Rectal smooth muscle tissue (tissue), 1 donor: ENCODE measurements at regions not wholly inside any gene's neighbourhood (a gene's known extent, or its start where the extent isn't known, plus 50 kb on each side); places are given as distances from the start of the nearest gene placed in this dataset.

ENCODE experiments used
- H3K27ac ChIP-seq: one replicate; pipeline ENCODE4 v1.7.0; 2013; ENCODE audit warnings: low read depth, low read length, inconsistent platforms
- H3K27me3 ChIP-seq: one replicate; pipeline ENCODE4 v1.7.0; 2013; ENCODE audit warnings: low read length; ENCODE audit not compliant: control insufficient read depth, insufficient read depth
- H3K36me3 ChIP-seq: one replicate; pipeline ENCODE4 v1.7.0; 2013; ENCODE audit warnings: low read length; ENCODE audit not compliant: control insufficient read depth, insufficient read depth
- H3K4me1 ChIP-seq: one replicate; pipeline ENCODE4 v1.7.0; 2013; ENCODE audit warnings: low read length; ENCODE audit not compliant: control insufficient read depth, insufficient read depth
- H3K4me3 ChIP-seq: one replicate; pipeline ENCODE4 v1.7.0; 2013; ENCODE audit warnings: low read length
- H3K9ac ChIP-seq: one replicate; pipeline ENCODE4 v1.7.0; 2013; ENCODE audit warnings: low read length

DNA sequence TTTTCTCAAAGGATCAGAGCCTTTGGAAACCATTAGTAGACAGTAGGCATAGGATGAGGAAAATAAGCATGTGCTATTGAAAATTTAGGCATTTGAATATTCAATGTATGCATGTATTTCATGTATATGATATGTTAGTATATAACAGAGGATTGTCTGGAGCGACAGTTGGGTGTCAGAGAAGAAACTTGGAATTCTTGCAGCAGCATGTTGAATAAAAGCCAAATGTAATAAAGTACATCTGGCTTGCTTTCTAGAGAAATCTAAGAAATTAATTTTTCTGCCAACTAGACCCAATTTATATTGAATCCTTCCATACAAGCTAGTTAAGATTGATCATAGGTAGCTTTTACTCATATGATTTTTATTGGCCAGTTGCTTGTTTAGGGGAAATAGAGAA, 578.8 kb downstream of the CDH11 start:
- Histone ChIP-seq H3K9ac (no peak overlapping the region), H3K4me1 (no peaks in the 10 kb centered on the region), H3K36me3 (no peaks in the 10 kb centered on the region), H3K27ac (no peak overlapping the region), H3K4me3 (no peak overlapping the region), H3K27me3 (no peaks in the 10 kb centered on the region)

DNA sequence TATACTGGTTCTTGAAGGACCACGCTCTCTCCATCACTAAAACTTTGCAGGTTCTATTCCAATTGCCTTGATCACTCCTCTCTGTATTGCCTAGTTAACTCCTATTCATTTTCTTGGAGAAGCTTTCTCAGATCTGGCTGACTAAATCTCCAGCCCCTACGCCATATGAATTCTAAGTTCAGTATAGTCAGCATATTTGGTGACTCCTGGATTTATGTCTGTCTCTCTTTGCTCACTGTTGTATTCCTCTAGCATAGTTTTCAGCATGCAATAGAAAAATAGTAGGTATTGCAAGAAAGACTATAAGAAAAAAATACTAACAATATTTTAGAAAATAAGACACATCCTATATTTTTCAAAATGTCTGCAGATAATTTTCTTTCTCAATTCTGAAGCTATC, 579.7 kb downstream of the CDH11 start:
- no peak overlapping the region for H3K27ac ChIP-seq

GRCh38 chr16:64541621-64542020, 580.2 kb downstream of the CDH11 start:
- Histone ChIP-seq H3K27ac (no peak overlapping the region), H3K36me3 (no peaks in the 10 kb centered on the region), H3K4me1 (no peaks in the 10 kb centered on the region), H3K9ac (no peak overlapping the region), H3K4me3 (no peak overlapping the region), H3K27me3 (no peaks in the 10 kb centered on the region)

More for the DNA sequence above, 579.7 kb downstream of the CDH11 start:
- Histone ChIP-seq H3K9ac (no peak overlapping the region), H3K4me1 (no peaks in the 10 kb centered on the region), H3K27me3 (no peaks in the 10 kb centered on the region), H3K4me3 (no peak overlapping the region), H3K36me3 (no peaks in the 10 kb centered on the region)

DNA sequence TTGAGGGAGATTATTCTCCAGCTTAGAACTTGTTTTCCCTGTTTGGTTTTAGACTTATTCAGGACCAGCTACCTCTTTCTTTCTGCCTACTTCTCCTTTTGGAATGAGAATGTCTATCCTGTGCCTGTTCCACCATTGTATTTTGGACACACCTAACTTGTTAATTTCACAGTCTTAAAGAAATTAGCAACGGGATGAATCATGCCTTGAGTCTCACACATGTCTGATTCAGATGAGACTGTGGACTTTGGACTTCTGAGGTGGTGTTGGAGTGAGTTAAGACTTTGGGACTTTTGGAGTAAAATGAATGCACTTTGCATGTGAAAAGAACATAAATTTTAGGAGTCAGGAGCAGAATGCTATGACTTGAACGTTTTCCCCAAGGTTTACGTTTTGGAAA, 581.4 kb downstream of the CDH11 start:
- Histone ChIP-seq H3K36me3 (no peaks in the 10 kb centered on the region), H3K27me3 (no peaks in the 10 kb centered on the region), H3K9ac (no peak overlapping the region), H3K27ac (no peak overlapping the region), H3K4me1 (no peaks in the 10 kb centered on the region), H3K4me3 (no peak overlapping the region)

GRCh38 chr16:64539811-64540371, 582.0 kb downstream of the CDH11 start:
- Histone ChIP-seq H3K4me1 (no peaks in the 10 kb centered on the region), H3K27ac (no peak overlapping the region), H3K4me3 (no peak overlapping the region), H3K36me3 (no peaks in the 10 kb centered on the region), H3K27me3 (no peaks in the 10 kb centered on the region), H3K9ac (no peak overlapping the region)

- H3K4me1 ChIP-seq: no peaks in the 10 kb centered on the region
- H3K4me3 ChIP-seq: no peak overlapping the region
- H3K27me3 ChIP-seq: no peaks in the 10 kb centered on the region
- H3K9ac ChIP-seq: no peak overlapping the region
- no peaks in the 10 kb centered on the region for H3K36me3 ChIP-seq
- H3K27ac ChIP-seq: no peak overlapping the region
Measured at GRCh38 chr16:64534180-64534780, 587.6 kb downstream of the CDH11 start.

DNA sequence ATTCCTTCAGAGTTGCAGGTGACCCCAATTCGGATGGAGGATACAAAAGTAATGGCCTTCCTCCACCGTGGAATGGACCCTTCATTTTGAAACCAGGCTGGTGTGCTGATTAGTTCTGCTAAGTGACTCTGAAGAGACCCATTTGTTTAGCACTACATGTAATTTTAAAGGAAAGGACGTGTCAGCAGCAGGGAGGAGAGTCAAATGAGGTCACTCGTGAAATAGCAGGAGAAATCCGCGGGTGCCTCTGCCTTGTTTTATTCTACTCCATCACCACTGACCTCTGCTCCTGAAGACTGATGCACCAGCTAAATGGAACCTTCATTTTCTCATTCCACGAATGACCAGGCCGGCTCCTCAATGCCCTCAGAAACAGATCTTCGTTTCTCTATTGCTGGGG, 589.2 kb downstream of the CDH11 start:
- Histone ChIP-seq H3K9ac (no peak overlapping the region), H3K27me3 (no peaks in the 10 kb centered on the region), H3K36me3 (no peaks in the 10 kb centered on the region), H3K27ac (no peak overlapping the region), H3K4me1 (no peaks in the 10 kb centered on the region), H3K4me3 (no peak overlapping the region)

DNA sequence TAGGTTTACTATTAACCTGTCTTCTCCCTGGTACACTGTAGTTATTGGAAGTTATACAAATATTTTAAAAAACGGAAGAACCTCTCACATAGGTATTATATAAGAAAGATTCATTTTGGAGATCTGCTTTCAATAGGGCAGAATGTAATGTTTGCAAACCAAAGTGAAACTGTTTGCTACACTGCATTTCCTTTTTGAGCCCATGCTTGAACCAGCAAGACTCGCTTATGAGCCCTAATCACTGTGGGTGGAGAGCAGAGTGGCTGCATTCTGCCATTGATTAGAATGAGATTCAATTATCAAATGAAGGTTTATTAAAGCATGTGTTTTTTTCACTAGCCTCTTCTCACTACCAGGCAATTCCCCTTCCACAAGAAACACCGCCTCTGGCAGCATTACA, 589.7 kb downstream of the CDH11 start:
- Histone ChIP-seq H3K4me1 (no peaks in the 10 kb centered on the region), H3K9ac (no peak overlapping the region), H3K27me3 (no peaks in the 10 kb centered on the region), H3K4me3 (no peak overlapping the region), H3K36me3 (no peaks in the 10 kb centered on the region), H3K27ac (no peak overlapping the region)

DNA sequence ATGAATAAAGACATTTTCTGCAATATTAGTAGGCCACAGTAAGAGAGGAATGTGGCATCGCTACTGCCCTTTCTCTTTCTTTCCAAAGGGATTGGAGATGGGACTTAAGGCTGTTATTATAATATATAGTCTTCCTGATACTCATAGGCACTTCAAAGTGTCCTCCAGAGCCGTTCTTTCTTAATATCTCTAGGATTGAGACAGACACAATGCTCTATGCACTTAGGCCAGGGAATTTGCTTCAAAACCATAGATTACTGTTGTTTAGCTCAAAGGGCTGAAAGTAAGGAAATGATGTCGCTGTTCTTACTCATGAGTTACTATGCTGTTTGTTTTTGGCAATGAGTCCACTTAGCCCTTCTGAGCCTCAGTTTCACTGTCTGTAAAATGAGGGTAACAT, 590.5 kb downstream of the CDH11 start:
- Histone ChIP-seq H3K4me3 (no peak overlapping the region), H3K4me1 (no peaks in the 10 kb centered on the region), H3K27me3 (no peaks in the 10 kb centered on the region), H3K36me3 (no peaks in the 10 kb centered on the region), H3K27ac (no peak overlapping the region), H3K9ac (no peak overlapping the region)

DNA sequence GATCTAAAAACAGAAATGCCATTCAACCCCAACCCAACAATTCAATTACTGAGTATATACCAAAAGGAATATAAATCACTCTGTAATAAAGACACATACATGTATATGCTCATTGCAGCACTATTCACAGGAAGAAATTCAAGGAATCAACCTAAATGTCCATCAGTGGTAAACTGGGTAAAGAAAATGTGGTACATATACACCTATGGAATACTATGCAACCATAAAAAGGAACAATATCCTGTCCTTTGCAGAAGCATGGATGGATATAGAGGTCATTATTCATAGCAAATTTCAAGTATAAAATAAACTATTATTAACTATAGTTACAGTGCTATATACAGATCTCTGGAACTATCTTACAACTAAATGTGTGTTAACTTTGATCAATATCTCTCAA, 599.3 kb downstream of the CDH11 start:
- H3K9ac ChIP-seq: no peak overlapping the region
- no peaks in the 10 kb centered on the region for H3K4me1 ChIP-seq
- H3K27ac ChIP-seq: no peak overlapping the region
- H3K36me3 ChIP-seq: no peaks in the 10 kb centered on the region
- H3K27me3 ChIP-seq: no peaks in the 10 kb centered on the region
- no peak overlapping the region for H3K4me3 ChIP-seq

- Histone ChIP-seq H3K27ac (no peak overlapping the region), H3K36me3 (no peaks in the 10 kb centered on the region), H3K27me3 (no peaks in the 10 kb centered on the region), H3K9ac (no peak overlapping the region), H3K4me1 (no peaks in the 10 kb centered on the region), H3K4me3 (no peak overlapping the region)
Measured at GRCh38 chr16:64513871-64514270, 608.0 kb downstream of the CDH11 start.

DNA sequence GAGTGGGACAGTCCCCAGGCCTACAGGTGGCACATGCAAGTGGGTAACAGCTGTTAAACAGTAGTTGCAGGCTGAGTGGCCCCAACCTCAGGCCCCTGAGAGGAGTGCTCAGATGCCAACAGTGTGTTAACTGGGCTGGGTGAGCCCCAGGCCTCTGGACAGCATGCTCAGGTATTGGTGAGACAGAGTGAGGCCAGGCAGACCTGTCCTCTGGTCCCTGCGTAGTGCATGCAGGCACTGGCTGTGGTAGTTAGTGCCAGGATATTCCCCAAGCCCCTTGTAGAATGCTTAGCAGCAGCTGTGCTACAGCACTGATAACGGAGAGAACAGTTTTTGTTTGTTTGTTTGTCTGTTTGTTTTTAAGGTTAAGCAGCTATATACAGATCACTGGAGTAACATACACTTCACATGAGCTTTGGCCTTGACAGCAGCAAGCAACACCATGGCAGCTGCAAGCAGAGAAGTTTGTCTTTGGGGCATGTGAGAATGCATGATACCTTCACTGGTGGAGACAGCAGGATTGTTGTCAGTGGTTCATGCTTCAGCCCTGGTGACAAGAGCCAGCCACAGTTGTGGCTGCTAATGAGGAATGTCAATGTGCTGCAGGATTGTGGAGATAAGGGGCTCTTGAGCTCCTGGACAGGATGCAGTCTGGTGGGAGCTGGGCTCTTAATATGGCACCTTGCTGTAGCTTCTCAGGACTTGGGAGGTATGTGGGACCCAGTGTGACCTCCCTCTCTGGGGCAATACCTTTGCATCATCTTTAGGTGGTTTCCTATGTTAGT, 614.4 kb downstream of the CDH11 start:
- Histone ChIP-seq H3K36me3 (no peaks in the 10 kb centered on the region), H3K9ac (no peak overlapping the region), H3K4me1 (no peaks in the 10 kb centered on the region), H3K4me3 (no peak overlapping the region), H3K27me3 (no peaks in the 10 kb centered on the region), H3K27ac (no peak overlapping the region)

GRCh38 chr16:64499211-64499610, 622.7 kb downstream of the CDH11 start:
- no peaks in the 10 kb centered on the region for H3K36me3 ChIP-seq
- no peaks in the 10 kb centered on the region for H3K27me3 ChIP-seq
- H3K4me3 ChIP-seq: no peak overlapping the region
- no peak overlapping the region for H3K9ac ChIP-seq
- H3K27ac ChIP-seq: no peak overlapping the region
- no peaks in the 10 kb centered on the region for H3K4me1 ChIP-seq
